ENCODE measurements at regions not wholly inside any gene's neighbourhood (a gene's known extent, or its start where the extent isn't known, plus 50 kb on each side); places are given as distances from the start of the nearest gene placed in this dataset.
"Not testable (repeated sequence)": the region's sequence is repeated elsewhere in the genome, so short reads cannot be mapped to it uniquely, and the experiment has no call there.

GRCh38 chr2:13667415-13667757, 950.6 kb downstream of the TRIB2 start:
- TF ChIP-seq EP300 (IDR thresholded peaks at IDR 0.05), result no peak
- no peak for TF ChIP-seq POLR2A (IDR thresholded peaks at IDR 0.05; ENCODE audit: low read depth)
- no peak for TF ChIP-seq POLR2AphosphoS5 (IDR thresholded peaks at IDR 0.05)
- no peak for TF ChIP-seq CTCF (IDR thresholded peaks at IDR 0.05)
- intact Hi-C loops (cut with DNase I), result no loop called here

GRCh38 chr2:13669607-13670006, 952.9 kb downstream of the TRIB2 start:
- intact Hi-C loops (cut with DNase I), result no loop called here
- H3K9me3 ChIP-seq, result no peaks in the 10 kb centered on the region
- TF ChIP-seq CTCF (IDR thresholded peaks at IDR 0.05) (no peak), EP300 (IDR thresholded peaks at IDR 0.05) (no peak), POLR2A (IDR thresholded peaks at IDR 0.05; ENCODE audit: low read depth) (no peak), POLR2AphosphoS5 (IDR thresholded peaks at IDR 0.05) (no peak)
- H3K4me3 ChIP-seq, result no peak overlapping the region
- no peak overlapping the region for H3K27ac ChIP-seq (replicated peaks in 1 of 4)
- H3K36me3 ChIP-seq, result no peaks in the 10 kb centered on the region
- no peaks in the 10 kb centered on the region for H3K4me1 ChIP-seq
- no peak for DNase-seq (ENCODE audit: extremely low spot score)
- H3K27me3 ChIP-seq, result no peaks in the 10 kb centered on the region
- WGBS, result 44% methylated on average over 3 of the region's 3 CpGs

More at GRCh38 chr2:13667415-13667757, 950.6 kb downstream of the TRIB2 start:
- Histone ChIP-seq H3K27ac (replicated peaks in 1 of 4) (no peak overlapping the region), H3K27me3 (no peaks in the 10 kb centered on the region), H3K36me3 (no peaks in the 10 kb centered on the region), H3K4me1 (no peaks in the 10 kb centered on the region), H3K4me3 (no peak overlapping the region), H3K9me3 (no peaks in the 10 kb centered on the region)
- WGBS, result 87% methylated on average over 1 of the region's 1 CpG
- DNase-seq (ENCODE audit: extremely low spot score), result no peak

- DNase-seq (ENCODE audit: extremely low spot score); H3K4me3 ChIP-seq; intact Hi-C loops (cut with DNase I); H3K4me1 ChIP-seq; H3K9me3 ChIP-seq; H3K27ac ChIP-seq (replicated peaks in 1 of 4); H3K36me3 ChIP-seq; H3K27me3 ChIP-seq: not testable (repeated sequence)
These were observed 957.1 kb downstream of the TRIB2 start for GRCh38 chr2:13673821-13674220.

GRCh38 chr2:13676269-13676668, 956.2 kb upstream of the LRATD1 start:
- Histone ChIP-seq H3K9me3 (no peaks in the 10 kb centered on the region), H3K27me3 (no peaks in the 10 kb centered on the region), H3K27ac (replicated peaks in 1 of 4) (no peak overlapping the region), H3K36me3 (no peaks in the 10 kb centered on the region), H3K4me3 (no peak overlapping the region), H3K4me1 (peaks cover 0 to 2% (median 0%) of the 10 kb centered on the region in 4 donors)
- DNase-seq (ENCODE audit: extremely low spot score), result no peak
- intact Hi-C loops (cut with DNase I), result no loop called here
- TF ChIP-seq CTCF (IDR thresholded peaks at IDR 0.05) (no peak), EP300 (IDR thresholded peaks at IDR 0.05) (no peak), POLR2A (IDR thresholded peaks at IDR 0.05; ENCODE audit: low read depth) (no peak), POLR2AphosphoS5 (IDR thresholded peaks at IDR 0.05) (no peak)
- WGBS, result 81% methylated on average over 2 of the region's 2 CpGs

- peaks cover 0 to 8% (median 4%) of the 10 kb centered on the region in 4 donors for H3K9me3 ChIP-seq
- H3K4me1 ChIP-seq, result peaks cover 0 to 20% (median 2%) of the 10 kb centered on the region in 4 donors
- H3K36me3 ChIP-seq, result no peaks in the 10 kb centered on the region
- intact Hi-C loops (cut with DNase I), result no loop called here
- no peaks in the 10 kb centered on the region for H3K27me3 ChIP-seq
- DNase-seq (ENCODE audit: extremely low spot score), result no peak
- no peak for TF ChIP-seq POLR2AphosphoS5 (IDR thresholded peaks at IDR 0.05)
- H3K27ac ChIP-seq (replicated peaks in 1 of 4), result peak overlapping the region in 2 of 4 donors; percentile 22 to 44
- no peak overlapping the region for H3K4me3 ChIP-seq
These were observed 950.6 kb upstream of the LRATD1 start for GRCh38 chr2:13681936-13682335.

- TF ChIP-seq POLR2A (IDR thresholded peaks at IDR 0.05; ENCODE audit: low read depth) (no peak), EP300 (IDR thresholded peaks at IDR 0.05) (no peak), POLR2AphosphoS5 (IDR thresholded peaks at IDR 0.05) (no peak), CTCF (IDR thresholded peaks at IDR 0.05) (no peak)
- intact Hi-C loops (cut with DNase I), result no loop called here
- Histone ChIP-seq H3K4me3 (no peak overlapping the region), H3K27me3 (no peaks in the 10 kb centered on the region), H3K4me1 (peaks cover 0 to 20% (median 2%) of the 10 kb centered on the region in 4 donors), H3K9me3 (peaks cover 0 to 16% (median 9%) of the 10 kb centered on the region in 4 donors), H3K36me3 (no peaks in the 10 kb centered on the region), H3K27ac (replicated peaks in 1 of 4) (peak overlapping the region in 2 of 4 donors; percentile 22 to 44)
- DNase-seq (ENCODE audit: extremely low spot score), result no peak
- 47% methylated on average over 4 of the region's 4 CpGs for WGBS
These were observed 949.8 kb upstream of the LRATD1 start for GRCh38 chr2:13682540-13683272.
